Activated naive CD8-positive, alpha-beta T cell (primary cell): ENCODE measurements at regions not wholly inside any gene's neighbourhood (a gene's known extent, or its start where the extent isn't known, plus 50 kb on each side); places are given as distances from the start of the nearest gene placed in this dataset.
"Not testable (repeated sequence)": the region's sequence is repeated elsewhere in the genome, so short reads cannot be mapped to it uniquely, and the experiment has no call there.

Experiments used
- H3K27ac Mint-ChIP-seq: one replicate; pipeline ENCODE4 v1.8.0; 2021; ENCODE audit warnings: mixed read lengths
- H3K27me3 Mint-ChIP-seq: one replicate; pipeline ENCODE4 v1.8.0; 2021; ENCODE audit warnings: mixed read lengths
- H3K36me3 Mint-ChIP-seq: one replicate; pipeline ENCODE4 v1.8.0; 2021; ENCODE audit warnings: mixed read lengths
- H3K4me1 Mint-ChIP-seq: one replicate; pipeline ENCODE4 v1.8.0; 2021; ENCODE audit warnings: low read depth, mixed read lengths
- H3K4me3 Mint-ChIP-seq: one replicate; pipeline ENCODE4 v1.8.0; 2021; ENCODE audit warnings: mild to moderate bottlenecking, mixed read lengths
- H3K9me3 Mint-ChIP-seq: one replicate; pipeline ENCODE4 v1.8.0; 2021; ENCODE audit warnings: low read depth, mixed read lengths

DNA sequence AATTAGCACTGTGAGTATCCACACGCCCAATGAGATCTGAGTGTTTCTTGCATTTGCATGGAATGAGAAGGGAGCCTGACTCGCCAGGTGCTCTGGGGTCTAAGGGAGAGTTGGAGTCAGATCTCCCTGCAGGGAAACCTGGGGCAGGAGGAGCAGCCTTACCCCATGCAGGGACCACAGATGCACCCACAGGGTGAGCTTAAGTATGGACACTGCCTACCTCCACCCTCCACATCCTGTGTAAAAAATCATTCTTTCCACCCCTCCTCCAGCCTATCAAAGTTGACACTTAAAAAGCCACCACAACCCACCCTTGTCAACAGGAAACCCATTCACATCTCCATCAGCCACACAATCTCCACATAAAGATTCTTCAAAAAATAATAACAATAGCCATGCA, 67.0 kb upstream of the IGLL5 start:
- Mint-ChIP-seq H3K36me3 (no peaks in the 10 kb centered on the region), H3K9me3 (no peaks in the 10 kb centered on the region), H3K4me3 (peak overlapping the region; percentile 68), H3K4me1 (peaks cover 94% of the 10 kb centered on the region), H3K27me3 (no peaks in the 10 kb centered on the region), H3K27ac (peak overlapping the region; percentile 89)

- Mint-ChIP-seq H3K27ac (peak overlapping the region; percentile 86), H3K27me3 (no peaks in the 10 kb centered on the region), H3K9me3 (no peaks in the 10 kb centered on the region), H3K4me1 (peaks cover 89% of the 10 kb centered on the region), H3K4me3 (peak overlapping the region; percentile 31), H3K36me3 (no peaks in the 10 kb centered on the region)
These were observed 66.3 kb upstream of the IGLL5 start for GRCh38 chr22:22821340-22821739.

DNA sequence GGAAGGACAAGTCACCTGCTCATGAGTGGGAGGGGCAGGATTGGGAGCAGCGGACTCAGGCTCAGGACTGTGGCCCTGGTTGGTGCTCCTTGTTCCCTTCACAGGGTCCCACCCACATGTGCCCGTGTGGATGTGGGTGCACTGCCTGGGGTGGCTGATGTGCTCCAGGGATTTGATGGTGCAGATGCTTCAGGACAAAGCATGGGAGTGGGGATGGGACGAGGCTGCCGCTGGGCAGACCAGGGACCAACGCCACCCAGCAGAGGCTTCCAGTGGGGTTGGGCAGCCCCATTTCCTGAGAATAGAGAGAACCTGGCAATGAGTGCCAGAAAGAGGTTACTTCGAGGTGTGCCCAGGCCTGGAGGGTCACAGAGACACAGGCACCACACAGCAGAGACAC, 65.5 kb upstream of the IGLL5 start:
- no peaks in the 10 kb centered on the region for H3K27me3 Mint-ChIP-seq
- no peaks in the 10 kb centered on the region for H3K36me3 Mint-ChIP-seq
- H3K27ac Mint-ChIP-seq = peak overlapping the region; percentile 86
- H3K4me3 Mint-ChIP-seq = no peak overlapping the region
- H3K9me3 Mint-ChIP-seq = no peaks in the 10 kb centered on the region
- peaks cover 82% of the 10 kb centered on the region for H3K4me1 Mint-ChIP-seq

- not testable (repeated sequence) for H3K36me3 Mint-ChIP-seq, H3K9me3 Mint-ChIP-seq, H3K27me3 Mint-ChIP-seq
- Mint-ChIP-seq H3K27ac (peak overlapping the region; percentile 86), H3K4me1 (peaks cover 81% of the 10 kb centered on the region), H3K4me3 (peak overlapping the region; percentile 25)
These were observed 65.1 kb upstream of the IGLL5 start for GRCh38 chr22:22822553-22822952.

DNA sequence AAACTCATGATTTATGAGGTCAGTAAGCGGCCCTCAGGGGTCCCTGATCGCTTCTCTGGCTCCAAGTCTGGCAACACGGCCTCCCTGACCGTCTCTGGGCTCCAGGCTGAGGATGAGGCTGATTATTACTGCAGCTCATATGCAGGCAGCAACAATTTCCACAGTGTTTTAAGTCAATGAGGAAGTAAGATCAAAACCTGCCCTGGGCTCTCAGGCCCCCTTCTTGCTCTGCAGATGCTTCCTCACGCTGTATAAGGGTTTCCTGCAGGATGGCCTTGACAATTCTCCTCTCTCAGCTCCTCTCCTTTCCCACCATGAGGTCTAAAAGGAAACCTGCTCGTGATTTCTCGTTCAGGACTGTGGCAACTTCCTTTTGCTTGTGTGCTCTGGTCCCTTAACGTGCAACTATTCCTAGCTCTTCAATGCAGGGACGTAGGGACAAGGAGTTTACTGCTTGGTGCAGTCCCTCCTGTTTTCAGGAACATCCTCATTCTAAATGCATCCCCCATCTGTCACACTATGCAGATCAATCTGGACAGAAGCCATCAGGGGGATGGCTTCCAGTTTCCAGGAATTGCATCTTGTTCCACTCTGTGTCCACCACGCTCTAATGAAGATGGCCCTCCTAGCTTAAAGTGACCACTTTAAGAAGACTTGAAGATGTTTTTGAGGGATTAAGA, 64.3 kb upstream of the IGLL5 start:
- Mint-ChIP-seq H3K9me3 (no peaks in the 10 kb centered on the region), H3K4me3 (peak overlapping the region; percentile 25), H3K27me3 (no peaks in the 10 kb centered on the region), H3K27ac (peak overlapping the region; percentile 86), H3K4me1 (peaks cover 73% of the 10 kb centered on the region), H3K36me3 (no peaks in the 10 kb centered on the region)

DNA sequence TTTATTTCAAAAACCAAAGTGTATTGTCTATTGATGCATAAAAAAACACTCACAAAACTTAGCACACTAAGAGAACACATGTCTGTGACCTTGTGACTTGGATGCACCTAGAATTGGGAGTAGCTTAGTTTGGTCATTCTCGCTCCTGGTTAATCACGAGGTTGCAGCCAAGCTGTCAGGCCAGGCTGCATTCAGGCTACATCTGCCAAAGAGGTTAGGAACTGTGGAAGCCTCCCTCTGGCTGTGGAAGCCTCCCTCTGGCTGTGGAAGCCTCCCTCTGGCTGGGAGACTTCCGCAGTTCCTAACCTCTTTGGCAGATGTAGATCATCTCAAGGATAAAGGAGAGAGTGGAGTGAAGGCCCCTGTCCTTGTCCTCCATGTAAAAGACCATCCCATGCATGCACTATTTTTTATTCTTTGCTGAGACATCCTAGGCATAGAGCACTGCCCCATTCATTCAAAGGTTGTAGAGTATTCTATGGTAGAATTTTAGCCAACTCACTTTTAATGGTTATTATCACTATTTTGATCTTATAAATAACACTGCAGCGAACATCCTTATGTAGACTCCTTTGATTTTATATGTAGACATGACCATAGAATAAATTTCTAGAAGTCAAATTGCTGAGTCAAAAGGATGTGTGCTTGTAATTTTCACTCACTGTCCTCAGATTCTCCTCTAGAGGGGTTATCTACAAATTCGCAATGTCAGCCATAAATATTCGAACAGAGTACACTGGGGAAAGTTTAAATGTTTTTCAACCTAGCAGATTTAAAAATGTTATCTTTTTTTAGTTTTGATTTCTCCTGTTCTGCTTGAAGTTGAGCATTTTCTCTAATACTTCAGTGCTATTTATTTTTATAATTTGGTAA, 63.0 kb upstream of the IGLL5 start:
- Mint-ChIP-seq H3K27ac (no peak overlapping the region), H3K4me1 (peaks cover 60% of the 10 kb centered on the region), H3K27me3 (no peaks in the 10 kb centered on the region), H3K4me3 (no peak overlapping the region), H3K36me3 (no peaks in the 10 kb centered on the region), H3K9me3 (no peaks in the 10 kb centered on the region)

- H3K4me3 Mint-ChIP-seq = no peak overlapping the region
- peaks cover 54% of the 10 kb centered on the region for H3K4me1 Mint-ChIP-seq
- no peaks in the 10 kb centered on the region for H3K9me3 Mint-ChIP-seq
- no peak overlapping the region for H3K27ac Mint-ChIP-seq
- no peaks in the 10 kb centered on the region for H3K36me3 Mint-ChIP-seq
- no peaks in the 10 kb centered on the region for H3K27me3 Mint-ChIP-seq
These were observed 62.4 kb upstream of the IGLL5 start for GRCh38 chr22:22825213-22825593.

GRCh38 chr22:22827187-22827939, 60.3 kb upstream of the IGLL5 start:
- no peak overlapping the region for H3K27ac Mint-ChIP-seq
- peaks cover 7% of the 10 kb centered on the region for H3K9me3 Mint-ChIP-seq

DNA sequence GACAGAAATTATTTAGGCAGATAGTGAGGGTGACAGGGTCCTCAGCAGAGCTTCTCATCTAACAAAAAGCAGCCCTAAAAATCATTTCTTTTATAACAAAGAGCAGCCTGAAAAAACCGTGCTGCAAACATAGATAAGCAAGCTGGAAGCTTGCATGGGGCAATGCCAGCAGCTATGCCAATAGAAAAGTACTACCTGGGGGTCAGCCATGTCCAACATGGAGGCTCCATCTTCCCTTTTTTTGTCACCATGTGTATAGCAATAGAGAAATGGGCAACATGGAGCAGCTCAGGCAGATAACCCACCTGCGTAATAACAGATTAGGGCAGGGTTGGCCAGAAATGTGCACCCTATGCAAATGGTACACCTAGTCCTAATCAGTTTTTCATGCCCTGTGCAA, 57.4 kb upstream of the IGLL5 start:
- Mint-ChIP-seq H3K4me1 (peaks cover 10% of the 10 kb centered on the region), H3K36me3 (peaks cover 4% of the 10 kb centered on the region), H3K27ac (no peak overlapping the region), H3K4me3 (no peak overlapping the region), H3K9me3 (peaks cover 7% of the 10 kb centered on the region), H3K27me3 (no peaks in the 10 kb centered on the region)

More at GRCh38 chr22:22827187-22827939, 60.3 kb upstream of the IGLL5 start:
- H3K36me3 Mint-ChIP-seq = peaks cover 4% of the 10 kb centered on the region
- no peaks in the 10 kb centered on the region for H3K27me3 Mint-ChIP-seq
- H3K4me3 Mint-ChIP-seq = no peak overlapping the region
- H3K4me1 Mint-ChIP-seq = peaks cover 33% of the 10 kb centered on the region

- no peak overlapping the region for H3K27ac Mint-ChIP-seq
- H3K27me3 Mint-ChIP-seq = no peaks in the 10 kb centered on the region
- H3K36me3 Mint-ChIP-seq = peaks cover 4% of the 10 kb centered on the region
- peaks cover 7% of the 10 kb centered on the region for H3K9me3 Mint-ChIP-seq
- H3K4me3 Mint-ChIP-seq = no peak overlapping the region
- H3K4me1 Mint-ChIP-seq = peaks cover 4% of the 10 kb centered on the region
These were observed 56.5 kb upstream of the IGLL5 start for GRCh38 chr22:22830957-22831688.

- H3K4me3 Mint-ChIP-seq = no peak overlapping the region
- peaks cover 10% of the 10 kb centered on the region for H3K4me1 Mint-ChIP-seq
- H3K9me3 Mint-ChIP-seq = peaks cover 7% of the 10 kb centered on the region
- H3K36me3 Mint-ChIP-seq = peaks cover 6% of the 10 kb centered on the region
- no peaks in the 10 kb centered on the region for H3K27me3 Mint-ChIP-seq
- H3K27ac Mint-ChIP-seq = no peak overlapping the region
These were observed 54.6 kb upstream of the IGLL5 start for GRCh38 chr22:22833059-22833458.

DNA sequence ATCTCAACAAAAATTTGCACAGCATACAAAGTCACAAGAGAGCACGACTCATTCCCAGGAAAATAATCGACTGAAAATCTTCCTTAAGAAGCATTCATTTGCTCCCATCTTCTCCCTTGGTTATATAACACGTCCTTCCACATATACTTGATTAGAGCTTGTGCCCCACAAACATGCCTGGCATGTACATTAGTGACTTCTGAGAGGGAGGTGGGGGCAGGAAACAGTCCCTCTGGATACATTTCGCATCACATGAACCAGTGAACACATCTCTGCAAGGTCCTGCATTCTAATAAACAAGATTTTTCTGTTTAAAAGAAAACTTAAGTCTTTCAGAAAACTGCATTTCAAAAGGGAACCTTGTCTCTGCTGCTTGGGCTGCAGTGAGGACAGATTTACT, 54.1 kb upstream of the IGLL5 start:
- H3K9me3 Mint-ChIP-seq = peaks cover 7% of the 10 kb centered on the region
- H3K27ac Mint-ChIP-seq = no peak overlapping the region
- peaks cover 6% of the 10 kb centered on the region for H3K36me3 Mint-ChIP-seq
- H3K27me3 Mint-ChIP-seq = no peaks in the 10 kb centered on the region
- H3K4me3 Mint-ChIP-seq = no peak overlapping the region
- peaks cover 14% of the 10 kb centered on the region for H3K4me1 Mint-ChIP-seq

DNA sequence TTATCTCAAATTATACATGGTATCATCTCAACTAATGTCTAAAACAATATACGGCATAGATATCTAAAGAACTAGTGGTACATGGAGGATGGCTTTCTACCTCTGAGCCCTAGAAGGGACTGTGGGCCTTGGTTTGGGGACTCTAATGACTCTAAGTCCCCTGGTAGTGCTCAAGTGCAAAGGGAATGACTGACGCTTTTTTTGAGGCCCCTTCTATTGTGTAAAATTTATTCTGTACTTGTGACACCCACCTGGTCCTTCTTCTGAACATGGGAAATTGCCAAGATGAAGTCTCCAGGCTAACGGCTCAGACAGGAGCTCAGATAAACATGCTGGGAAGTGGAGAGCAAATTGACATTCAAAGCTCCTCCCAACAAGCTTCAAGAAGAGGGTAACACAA, 53.4 kb upstream of the IGLL5 start:
- H3K27me3 Mint-ChIP-seq = no peaks in the 10 kb centered on the region
- H3K4me3 Mint-ChIP-seq = no peak overlapping the region
- H3K27ac Mint-ChIP-seq = no peak overlapping the region
- H3K36me3 Mint-ChIP-seq = peaks cover 6% of the 10 kb centered on the region
- peaks cover 20% of the 10 kb centered on the region for H3K4me1 Mint-ChIP-seq
- H3K9me3 Mint-ChIP-seq = peaks cover 7% of the 10 kb centered on the region

DNA sequence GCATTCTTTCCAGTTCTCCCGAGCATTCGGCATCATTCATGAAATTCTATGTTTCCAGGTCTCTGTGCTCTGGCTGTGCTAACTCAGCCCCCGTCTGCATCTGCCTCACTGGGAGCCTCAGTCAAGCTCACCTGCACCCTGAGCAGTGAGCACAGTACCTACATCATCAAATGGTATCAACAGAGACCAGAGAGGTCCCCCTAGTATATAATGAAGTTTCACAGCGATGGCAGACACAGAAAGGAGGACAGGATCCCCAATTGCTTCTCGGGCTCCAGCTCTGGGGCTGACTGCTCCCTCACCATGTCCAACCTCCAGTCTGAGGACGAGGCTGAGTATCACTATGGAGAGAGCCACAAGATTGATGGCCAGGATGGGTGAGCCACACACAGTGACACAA, 52.8 kb upstream of the IGLL5 start:
- H3K27ac Mint-ChIP-seq = no peak overlapping the region
- H3K27me3 Mint-ChIP-seq = no peaks in the 10 kb centered on the region
- H3K4me1 Mint-ChIP-seq = peaks cover 20% of the 10 kb centered on the region
- H3K4me3 Mint-ChIP-seq = no peak overlapping the region
- peaks cover 7% of the 10 kb centered on the region for H3K9me3 Mint-ChIP-seq
- peaks cover 6% of the 10 kb centered on the region for H3K36me3 Mint-ChIP-seq
